ENCODE measurements at regions not wholly inside any gene's neighbourhood (a gene's known extent, or its start where the extent isn't known, plus 50 kb on each side); places are given as distances from the start of the nearest gene placed in this dataset.

DNA sequence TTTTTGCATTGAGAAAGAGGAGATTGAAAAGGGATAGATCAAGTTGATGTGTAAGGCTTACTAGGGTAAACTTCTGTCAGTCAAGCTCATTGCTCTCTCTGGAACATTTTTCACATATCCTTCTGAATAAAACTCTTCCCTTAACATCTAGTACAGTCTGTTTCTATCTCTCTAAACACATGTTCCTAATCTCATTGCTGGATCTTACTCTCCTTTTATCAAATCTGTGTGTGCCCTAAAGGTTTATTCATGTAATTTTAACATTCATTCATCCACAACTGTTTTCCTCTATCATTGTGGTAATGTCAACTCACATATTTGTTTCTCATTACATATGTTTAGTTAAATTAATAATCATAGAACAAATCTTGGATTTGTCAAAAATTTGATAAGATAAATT lies 277.9 kb upstream of the GULP1 start:
- TF ChIP-seq RAD21 (IDR thresholded peaks at IDR 0.05; ENCODE audit: low read length) (no peak), CEBPB (IDR thresholded peaks at IDR 0.05; ENCODE audit: low read depth, low read length) (no peak)
- TF ChIP-seq, protein P1, sequence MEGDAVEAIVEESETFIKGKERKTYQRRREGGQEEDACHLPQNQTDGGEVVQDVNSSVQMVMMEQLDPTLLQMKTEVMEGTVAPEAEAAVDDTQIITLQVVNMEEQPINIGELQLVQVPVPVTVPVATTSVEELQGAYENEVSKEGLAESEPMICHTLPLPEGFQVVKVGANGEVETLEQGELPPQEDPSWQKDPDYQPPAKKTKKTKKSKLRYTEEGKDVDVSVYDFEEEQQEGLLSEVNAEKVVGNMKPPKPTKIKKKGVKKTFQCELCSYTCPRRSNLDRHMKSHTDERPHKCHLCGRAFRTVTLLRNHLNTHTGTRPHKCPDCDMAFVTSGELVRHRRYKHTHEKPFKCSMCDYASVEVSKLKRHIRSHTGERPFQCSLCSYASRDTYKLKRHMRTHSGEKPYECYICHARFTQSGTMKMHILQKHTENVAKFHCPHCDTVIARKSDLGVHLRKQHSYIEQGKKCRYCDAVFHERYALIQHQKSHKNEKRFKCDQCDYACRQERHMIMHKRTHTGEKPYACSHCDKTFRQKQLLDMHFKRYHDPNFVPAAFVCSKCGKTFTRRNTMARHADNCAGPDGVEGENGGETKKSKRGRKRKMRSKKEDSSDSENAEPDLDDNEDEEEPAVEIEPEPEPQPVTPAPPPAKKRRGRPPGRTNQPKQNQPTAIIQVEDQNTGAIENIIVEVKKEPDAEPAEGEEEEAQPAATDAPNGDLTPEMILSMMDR (conservative IDR thresholded peaks at IDR 0.05; ENCODE audit: low read depth, low read length), result no peak
